ENCODE measurements at regions not wholly inside any gene's neighbourhood (a gene's known extent, or its start where the extent isn't known, plus 50 kb on each side); places are given as distances from the start of the nearest gene placed in this dataset.

GRCh38 chr4:57916479-57916878, 806.3 kb upstream of the IGFBP7 start:
- TF ChIP-seq CTCF (IDR thresholded peaks at IDR 0.05) (no peak), POLR2A (IDR thresholded peaks at IDR 0.05) (no peak), POLR2AphosphoS5 (IDR thresholded peaks at IDR 0.05) (no peak)
